GM23338 (cell line): ENCODE measurements at regions not wholly inside any gene's neighbourhood (a gene's known extent, or its start where the extent isn't known, plus 50 kb on each side); places are given as distances from the start of the nearest gene placed in this dataset.

Experiments used
- ATAC-seq: fragments of 200-7000 bp; cut with Tn5 transposase; 3 replicates; pipeline ENCODE4 v1.9.1; 2020
- DNase-seq: peaks from one replicate; pipeline ENCODE4 v3.0.0-alpha.2; 2015; ENCODE audit warnings: low spot score
- H2AFZ ChIP-seq: fragments of 200-600 bp; sonication (generic); 2 replicates; pipeline ENCODE4 v1.8.0; 2016; ENCODE audit warnings: antibody characterized with exemption, mild to moderate bottlenecking, moderate library complexity
- H3F3A ChIP-seq: fragments of 200-600 bp; sonication (generic); replicated peaks from 2 replicates; pipeline ENCODE4 v1.8.0; 2017; ENCODE audit warnings: antibody characterized with exemption, mixed run types, low read depth
- H3K27ac ChIP-seq: fragments of 200-600 bp; sonication (generic); 2 replicates; pipeline ENCODE4 v1.6.1; 2016; ENCODE audit warnings: low read depth
- H3K27me3 ChIP-seq: fragments of 200-600 bp; sonication (generic); 2 replicates; pipeline ENCODE4 v1.8.0; 2016; ENCODE audit warnings: mild to moderate bottlenecking, mixed run types, moderate library complexity; ENCODE audit not compliant: insufficient read depth
- H3K36me3 ChIP-seq: fragments of 200-600 bp; sonication (generic); 2 replicates; pipeline ENCODE4 v1.8.0; 2016; ENCODE audit warnings: mild to moderate bottlenecking; ENCODE audit not compliant: insufficient read depth
- H3K4me1 ChIP-seq: fragments of 200-600 bp; sonication (generic); 2 replicates; pipeline ENCODE4 v1.8.0; 2016; ENCODE audit warnings: mild to moderate bottlenecking, moderate library complexity; ENCODE audit not compliant: insufficient read depth
- H3K4me2 ChIP-seq: fragments of 200-600 bp; sonication (generic); 2 replicates; pipeline ENCODE4 v1.7.1; 2017; ENCODE audit warnings: mixed run types
- H3K4me3 ChIP-seq: fragments of 200-600 bp; sonication (generic); 2 replicates; pipeline ENCODE4 v1.6.1; 2016; ENCODE audit warnings: mixed run types
- H3K79me2 ChIP-seq: fragments of 200-600 bp; sonication (generic); replicated peaks from 2 replicates; pipeline ENCODE4 v1.8.0; 2017; ENCODE audit warnings: mild to moderate bottlenecking; ENCODE audit not compliant: insufficient read depth
- H3K9me2 ChIP-seq: fragments of 200-600 bp; sonication (generic); 2 replicates; pipeline ENCODE4 v1.8.0; 2017; ENCODE audit not compliant: insufficient read depth
- H4K20me1 ChIP-seq: fragments of 200-600 bp; sonication (generic); replicated peaks from 2 replicates; pipeline ENCODE4 v1.8.0; 2017; ENCODE audit warnings: mild to moderate bottlenecking; ENCODE audit not compliant: insufficient read depth
- H3K27ac Mint-ChIP-seq: 2 replicates; pipeline ENCODE4 v1.8.0; 2020; ENCODE audit warnings: inconsistent platforms, mild to moderate bottlenecking, moderate library complexity, mixed read lengths
- H3K27me3 Mint-ChIP-seq: 3 replicates; pipeline ENCODE4 v1.8.0; 2022; ENCODE audit warnings: low read depth, mild to moderate bottlenecking, moderate library complexity, mixed read lengths, inconsistent platforms; ENCODE audit not compliant: insufficient read depth, poor library complexity
- H3K36me3 Mint-ChIP-seq: 3 replicates; pipeline ENCODE4 v1.8.0; 2021; ENCODE audit warnings: low read depth, mild to moderate bottlenecking, inconsistent platforms, moderate library complexity, mixed read lengths
- H3K4me1 Mint-ChIP-seq: 3 replicates; pipeline ENCODE4 v1.8.0; 2020; ENCODE audit warnings: mild to moderate bottlenecking, inconsistent platforms, mixed read lengths
- H3K4me3 Mint-ChIP-seq: 3 replicates; pipeline ENCODE4 v1.8.0; 2021; ENCODE audit warnings: moderate library complexity, mild to moderate bottlenecking, inconsistent platforms, mixed read lengths
- H3K9me3 Mint-ChIP-seq: 3 replicates; pipeline ENCODE4 v1.8.0; 2020; ENCODE audit warnings: moderate library complexity, mild to moderate bottlenecking, inconsistent platforms, mixed read lengths
- CTCF ChIP-seq, 2 experiments: fragments of 200-600 bp in 1 of 2; sonication (generic) in 1 of 2; conservative IDR thresholded peaks; 2 replicates each; pipeline versions ENCODE4 v1.5.1 to v1.6.1; 2016 to 2017; ENCODE audit warnings: antibody characterized with exemption in 2 of 2, low read depth in 2 of 2, mild to moderate bottlenecking in 2 of 2, moderate library complexity in 1 of 2
- ETS1 ChIP-seq: IDR thresholded peaks from 2 replicates; pipeline ENCODE4 v1.6.1; 2016; ENCODE audit warnings: antibody characterized with exemption
- NANOG ChIP-seq: IDR thresholded peaks from 2 replicates; pipeline ENCODE4 v1.6.1; 2016; ENCODE audit warnings: antibody characterized with exemption, borderline replicate concordance
- REST ChIP-seq: IDR thresholded peaks from one replicate; pipeline ENCODE4 v1.6.1; 2018; ENCODE audit warnings: antibody characterized with exemption; ENCODE audit not compliant: unreplicated experiment
- ZNF114 ChIP-seq: fragments of 250-450 bp; sonication (Bioruptor Pico); IDR thresholded peaks from 2 replicates; pipeline ENCODE4 v1.5.0; 2020; ENCODE audit warnings: mild to moderate bottlenecking, moderate library complexity
- ZNF462 ChIP-seq: fragments of 250-450 bp; sonication (Bioruptor Pico); IDR thresholded peaks from 2 replicates; pipeline ENCODE4 v1.5.0; 2020; ENCODE audit warnings: mild to moderate bottlenecking, moderate library complexity

GRCh38 chr2:489084-489483 lies 188.1 kb downstream of the TMEM18 start (continued):
- TF ChIP-seq REST: no peak

GRCh38 chr2:487186-488079 lies 189.8 kb downstream of the TMEM18 start:
- H2AFZ ChIP-seq: no peak overlapping the region
- no peak overlapping the region for H3K27ac ChIP-seq
- no peak overlapping the region for H3K4me3 ChIP-seq
- H3K36me3 Mint-ChIP-seq: no peaks in the 10 kb centered on the region; the same call in 2 of the 3 replicates
- no peaks in the 10 kb centered on the region for H3K27me3 Mint-ChIP-seq
- DNase-seq (no peak), ATAC-seq (no peak)
- H3F3A ChIP-seq: no peaks in the 10 kb centered on the region
- H3K27ac Mint-ChIP-seq: no peak overlapping the region
- no peaks in the 10 kb centered on the region for H3K79me2 ChIP-seq
- H3K9me2 ChIP-seq: no peaks in the 10 kb centered on the region
- no peak overlapping the region for H3K4me2 ChIP-seq
- H3K4me3 Mint-ChIP-seq: no peak overlapping the region
- H3K9me3 Mint-ChIP-seq: no peaks in the 10 kb centered on the region
- H3K27me3 ChIP-seq: no peaks in the 10 kb centered on the region
- H4K20me1 ChIP-seq: no peaks in the 10 kb centered on the region
- H3K4me1 Mint-ChIP-seq: peaks cover 12% of the 10 kb centered on the region
- H3K36me3 ChIP-seq: no peaks in the 10 kb centered on the region
- no peaks in the 10 kb centered on the region for H3K4me1 ChIP-seq
- TF ChIP-seq NANOG (no peak), CTCF (conservative IDR thresholded peaks at IDR 0.05; ENCODE audit: low read depth in 2 of 2) (no peak), ZNF114 (CRISPR knock-in tag) (no peak), REST (no peak), ZNF462 (CRISPR knock-in tag) (no peak), ETS1 (no peak)
